ENCODE measurements at regions not wholly inside any gene's neighbourhood (a gene's known extent, or its start where the extent isn't known, plus 50 kb on each side); places are given as distances from the start of the nearest gene placed in this dataset.

- DNase-seq = no peak
Observed at GRCh38 chr3:59698091-59698490, 648.3 kb upstream of the CFAP20DC start.

- no peak for DNase-seq
Observed at GRCh38 chr3:59696783-59697182, 647.0 kb upstream of the CFAP20DC start.

DNA sequence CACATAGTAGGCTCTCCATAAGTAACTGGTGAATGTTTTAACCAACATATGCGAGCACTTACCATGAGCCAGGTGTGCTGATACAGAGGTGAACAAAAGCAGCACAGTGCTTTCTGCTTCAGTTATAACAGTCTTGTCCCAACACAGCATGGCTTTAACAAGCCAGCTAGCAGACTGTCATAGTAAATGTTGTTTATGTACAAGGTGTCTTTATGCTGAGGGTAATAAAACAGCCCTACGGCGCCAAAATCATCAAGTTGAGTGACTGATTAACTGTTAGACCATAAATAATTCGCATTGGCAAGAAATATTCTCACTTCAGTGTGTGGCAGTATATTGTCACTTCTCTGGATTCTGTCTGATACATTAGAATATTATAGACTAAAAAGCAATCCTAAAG lies 646.0 kb upstream of the CFAP20DC start:
- DNase-seq = no peak

DNA sequence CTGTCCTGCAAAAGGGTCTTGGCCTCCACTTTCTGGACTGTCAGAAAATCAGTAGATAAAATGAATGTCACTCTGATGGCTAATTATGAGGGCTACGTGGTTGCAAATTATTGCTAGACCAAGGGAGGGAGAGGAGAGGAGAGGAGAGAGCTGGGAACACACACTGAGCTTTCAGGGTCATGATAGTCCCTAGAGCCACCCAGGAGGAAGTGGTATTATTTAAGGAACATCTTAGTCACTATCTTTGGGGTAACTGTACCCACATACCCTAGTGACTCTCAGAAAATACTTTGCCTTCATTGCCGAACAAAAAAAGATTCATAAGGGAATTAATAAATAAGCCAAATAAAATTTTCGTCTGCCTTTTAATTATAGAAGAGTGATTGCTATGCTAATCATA lies 642.3 kb upstream of the CFAP20DC start:
- no peak for DNase-seq

GRCh38 chr3:59690886-59691285 lies 641.1 kb upstream of the CFAP20DC start:
- no peak for DNase-seq

DNA sequence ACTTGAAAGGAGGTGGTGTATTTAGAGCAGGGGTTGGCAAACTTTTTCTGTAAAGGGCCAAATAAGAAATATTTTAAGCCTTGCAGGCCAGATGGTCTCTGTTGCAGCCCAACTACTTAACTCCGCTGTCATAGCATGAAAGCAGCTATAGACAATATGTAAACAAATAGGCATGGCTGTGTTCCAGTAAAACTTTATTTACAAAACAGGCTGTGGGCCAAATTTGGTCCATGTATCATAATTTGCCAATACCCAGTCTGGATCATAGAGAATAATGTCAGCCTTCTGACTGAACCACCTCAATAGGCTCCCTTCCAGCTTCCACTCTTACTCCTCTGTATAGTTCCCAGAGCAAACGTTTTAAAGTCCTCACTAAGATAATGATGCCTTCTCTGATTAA lies 638.8 kb upstream of the CFAP20DC start:
- DNase-seq = no peak

DNA sequence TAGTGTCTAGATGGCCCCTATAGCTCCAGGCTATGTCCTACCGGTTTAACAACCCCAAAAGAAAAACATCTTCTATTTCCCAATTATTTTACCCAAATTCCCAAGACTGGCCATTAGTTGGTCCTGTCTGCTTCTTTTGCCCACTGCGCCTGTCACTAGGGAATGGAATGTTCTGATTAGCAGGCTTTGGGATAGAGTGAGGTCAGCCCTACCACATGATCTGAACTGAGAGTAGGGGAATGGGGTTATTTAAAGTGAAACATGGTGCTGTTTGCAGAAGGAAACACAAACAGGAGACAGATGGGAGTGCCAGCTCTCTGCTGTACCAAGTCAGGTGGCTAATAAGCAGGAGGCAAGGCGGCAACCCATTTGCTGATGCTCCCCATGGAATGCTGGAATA lies 635.6 kb upstream of the CFAP20DC start:
- no peak for DNase-seq

- DNase-seq = no peak
Observed at GRCh38 chr3:59684766-59685165, 634.9 kb upstream of the CFAP20DC start.

DNA sequence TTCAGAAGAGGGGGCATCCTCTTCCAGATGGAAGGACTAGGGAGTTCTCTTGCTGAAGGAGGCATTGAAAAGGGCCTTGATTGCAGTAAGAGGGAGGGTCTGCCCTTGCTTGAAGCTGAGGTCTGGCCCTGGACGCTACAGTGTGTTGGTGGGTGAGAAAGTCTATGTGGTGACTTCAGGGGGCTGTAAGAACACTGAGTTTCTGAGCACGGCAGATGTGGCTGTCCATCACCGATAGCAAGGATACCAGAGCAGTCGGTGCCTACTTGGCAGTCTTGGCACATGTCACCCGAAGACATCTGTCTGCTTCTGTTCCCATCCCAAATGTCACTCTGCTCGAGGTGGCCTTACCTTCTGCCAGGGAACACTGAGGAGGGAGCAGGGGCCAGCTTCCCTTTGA lies 631.1 kb upstream of the CFAP20DC start:
- no peak for DNase-seq

- DNase-seq = no peak
Observed at GRCh38 chr3:59677747-59678702, 628.2 kb upstream of the CFAP20DC start.

GRCh38 chr3:59675495-59675894 lies 625.7 kb upstream of the CFAP20DC start:
- no peak for DNase-seq

DNA sequence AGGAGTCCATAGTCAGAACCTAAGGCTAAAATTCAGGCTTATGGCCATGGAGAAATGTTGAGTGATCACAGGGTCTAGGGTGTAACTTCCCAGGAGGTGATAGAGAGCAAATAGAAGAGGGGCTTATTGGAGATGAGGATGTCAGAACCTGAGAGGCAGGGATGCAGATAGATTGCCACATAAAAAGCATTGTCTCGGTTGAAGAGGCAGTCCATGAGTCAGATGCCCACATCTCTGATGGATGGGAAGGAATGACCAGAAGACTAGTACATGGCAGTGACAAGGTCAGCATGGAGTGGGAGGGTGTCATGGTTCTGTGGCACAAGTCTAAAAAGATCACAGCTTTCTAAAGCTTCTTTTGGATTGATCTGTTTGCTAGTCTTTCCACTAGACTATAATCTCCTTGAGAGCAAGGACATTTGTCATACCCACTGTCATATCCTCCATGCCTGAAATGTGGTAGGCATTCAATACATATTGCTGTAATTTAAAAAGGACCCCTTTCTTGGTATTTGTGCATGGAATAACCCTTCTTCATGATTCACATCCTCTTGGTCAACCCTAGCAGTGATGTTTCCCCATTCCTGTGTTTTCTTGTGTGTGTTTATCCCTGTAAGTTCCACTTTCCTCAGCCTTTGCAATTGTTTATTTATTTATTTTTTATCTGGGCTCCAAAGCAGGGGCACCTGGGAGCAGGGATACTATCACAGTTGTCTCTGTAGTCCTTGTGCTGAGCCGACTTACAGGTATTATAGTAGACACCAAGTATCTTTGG lies 613.4 kb upstream of the CFAP20DC start:
- no peak for DNase-seq

GRCh38 chr3:59660852-59661625 lies 611.2 kb upstream of the CFAP20DC start:
- no peak for DNase-seq

DNA sequence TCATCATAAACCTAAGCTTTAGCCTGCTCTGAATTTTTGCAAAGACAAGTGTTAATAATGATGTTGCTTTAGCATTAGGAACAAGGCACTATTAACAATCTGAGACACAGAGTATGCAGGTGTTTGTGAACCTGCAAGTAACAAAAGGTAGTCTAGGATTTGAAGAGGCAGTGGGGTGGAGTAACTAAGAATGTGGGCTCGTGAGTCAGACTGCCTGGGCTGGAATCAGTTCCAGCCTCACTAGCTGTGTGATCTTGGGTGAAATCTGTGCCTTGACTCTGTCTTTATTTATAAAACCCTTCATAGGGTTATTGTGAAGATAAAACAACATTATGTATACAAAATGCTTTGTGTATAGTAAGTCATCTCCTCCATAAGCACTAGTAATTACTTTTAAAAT lies 610.6 kb upstream of the CFAP20DC start:
- DNase-seq = no peak

- DNase-seq = no peak
Observed at GRCh38 chr3:59659755-59660154, 609.9 kb upstream of the CFAP20DC start.

DNA sequence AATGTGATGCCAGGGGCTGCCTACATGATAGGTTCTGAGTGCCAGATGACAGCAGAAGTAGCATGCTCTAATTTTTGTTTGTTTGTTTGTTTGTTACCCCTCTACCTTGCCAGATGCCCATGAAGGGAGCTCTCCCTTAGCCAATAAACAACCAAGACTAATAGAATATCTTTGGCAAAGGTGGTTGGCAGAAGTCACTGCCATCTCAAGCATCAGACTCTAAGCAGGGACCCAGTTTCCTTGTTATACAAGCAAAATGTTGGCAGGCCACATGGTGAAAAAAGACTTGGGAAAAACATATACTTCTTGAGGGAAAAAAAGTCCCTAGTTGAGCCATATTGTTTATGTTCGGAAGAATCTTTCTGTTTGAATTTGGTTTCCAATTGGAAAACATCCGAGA lies 609.0 kb upstream of the CFAP20DC start:
- DNase-seq = no peak

GRCh38 chr3:59658274-59658673 lies 608.4 kb upstream of the CFAP20DC start:
- no peak for DNase-seq

DNA sequence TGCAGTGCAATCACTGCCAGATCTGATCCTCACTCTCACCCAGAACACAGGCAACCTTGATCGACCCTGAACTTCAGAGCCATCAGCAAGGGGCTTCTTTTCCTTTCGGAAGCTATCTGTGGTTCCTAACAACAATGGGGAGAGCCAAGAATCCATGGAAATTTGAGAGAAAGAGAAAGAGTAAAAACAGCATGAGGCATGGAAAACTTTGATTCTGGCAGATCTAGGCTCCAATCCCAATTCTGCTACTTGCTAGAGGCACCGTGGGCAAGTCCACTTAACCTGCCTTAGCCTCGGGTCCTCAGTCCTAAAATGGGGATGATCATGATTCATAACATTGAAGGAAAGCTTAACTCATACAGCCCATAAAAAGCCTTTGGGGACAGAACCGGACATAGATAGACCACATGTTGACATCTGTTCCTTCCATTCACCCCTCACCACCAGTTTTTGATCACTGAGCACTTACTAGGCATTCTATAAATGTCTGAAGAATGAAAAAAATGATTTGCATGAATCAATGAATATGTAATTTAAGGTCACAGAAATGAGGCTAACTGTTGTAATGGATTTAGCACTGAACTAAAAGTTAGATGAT lies 605.7 kb upstream of the CFAP20DC start:
- no peak for DNase-seq

DNA sequence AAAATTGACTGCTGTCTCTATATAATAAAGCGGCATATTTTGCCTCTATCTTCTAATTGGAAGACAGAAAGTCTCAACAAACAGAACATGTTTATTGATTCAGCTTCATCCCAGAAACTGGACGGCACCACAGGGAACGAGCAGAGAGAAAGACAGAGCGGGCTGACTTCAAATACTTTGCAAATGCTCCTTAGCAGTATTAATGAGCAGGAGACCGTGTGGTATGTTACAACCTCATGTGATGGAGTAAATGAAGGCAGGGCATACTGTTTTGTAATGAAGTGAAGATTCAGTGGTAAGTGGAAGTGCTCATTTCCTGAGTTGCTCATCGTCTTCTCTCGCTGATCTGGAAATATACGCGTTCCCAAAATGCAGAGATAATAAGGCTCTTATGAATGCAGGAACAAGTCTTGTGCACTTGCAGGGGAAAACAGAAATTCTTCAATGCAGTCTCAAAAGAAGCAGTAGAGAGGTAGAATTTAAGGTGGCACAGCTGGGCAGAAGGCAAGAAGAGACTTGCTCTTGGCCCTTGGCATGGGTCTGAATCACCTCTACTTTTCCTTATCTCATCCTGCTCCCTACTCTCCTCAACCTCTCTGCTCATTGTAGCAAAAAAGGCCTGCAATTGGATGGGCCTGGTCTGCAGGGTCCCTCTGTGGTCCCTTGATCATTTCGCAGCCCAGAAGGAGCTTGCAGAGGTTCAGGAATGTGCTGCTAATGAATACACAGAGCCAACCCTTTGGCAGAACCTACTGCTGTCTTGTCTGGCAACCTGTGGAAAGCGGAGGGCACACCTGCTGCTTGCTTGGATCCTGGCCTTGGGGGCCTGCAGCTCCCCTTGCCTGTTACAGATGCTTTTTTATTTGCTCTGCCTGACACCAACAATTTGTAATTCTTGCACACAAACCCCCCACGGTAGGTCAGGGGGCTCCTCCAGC lies 604.9 kb upstream of the CFAP20DC start:
- no peak for DNase-seq

DNA sequence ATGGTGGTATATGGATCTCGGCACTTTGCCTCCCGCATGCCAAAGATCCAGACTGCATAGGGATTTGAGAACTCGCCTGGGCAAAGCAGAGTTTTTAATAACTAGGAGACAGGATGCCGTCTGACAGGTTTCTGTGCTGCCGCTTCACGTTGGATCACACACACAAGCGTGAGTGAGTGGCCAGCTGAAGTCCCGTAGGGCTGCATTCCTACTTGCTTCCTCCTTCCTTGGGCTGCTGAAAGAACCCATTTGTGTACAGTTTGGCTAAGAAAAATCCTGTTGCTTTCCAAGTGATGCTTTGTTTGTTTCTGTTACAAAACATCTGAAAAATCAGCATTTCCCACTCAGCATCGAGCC lies 604.3 kb upstream of the CFAP20DC start:
- DNase-seq = no peak

GRCh38 chr3:59653405-59654122 lies 603.7 kb upstream of the CFAP20DC start:
- DNase-seq = no peak
